Activated T-helper 1 cell treated with anti-CD3 and anti-CD28 coated beads, Interleukin-12 subunit alpha, Interleukin-12 subunit beta, Interleukin-2, Interleukin-4 antibody, amounts not matched to agents 30 ng/mL and 10 ng/mL and 1 ng/mL, durations not matched to agents 14 hours and 24 hours and 36 hours (primary cell): ENCODE measurements at regions not wholly inside any gene's neighbourhood (a gene's known extent, or its start where the extent isn't known, plus 50 kb on each side); places are given as distances from the start of the nearest gene placed in this dataset.

Experiments used
- DNase-seq: peaks from one replicate; pipeline ENCODE4 v3.0.0; 2021; ENCODE audit warnings: low spot score
- H3K27ac Mint-ChIP-seq: one replicate; pipeline ENCODE4 v1.8.0; 2021; ENCODE audit warnings: mild to moderate bottlenecking, mixed read lengths
- H3K27me3 Mint-ChIP-seq: one replicate; pipeline ENCODE4 v1.8.0; 2022; ENCODE audit warnings: mild to moderate bottlenecking, moderate library complexity, mixed read lengths; ENCODE audit not compliant: insufficient read depth
- H3K36me3 Mint-ChIP-seq: one replicate; pipeline ENCODE4 v1.8.0; 2021; ENCODE audit warnings: low read depth, mixed read lengths
- H3K4me1 Mint-ChIP-seq: one replicate; pipeline ENCODE4 v1.8.0; 2021; ENCODE audit warnings: low read depth, mixed read lengths
- H3K4me3 Mint-ChIP-seq: one replicate; pipeline ENCODE4 v1.8.0; 2021; ENCODE audit warnings: mild to moderate bottlenecking, moderate library complexity, mixed read lengths
- H3K9me3 Mint-ChIP-seq: one replicate; pipeline ENCODE4 v1.8.0; 2021; ENCODE audit warnings: mixed read lengths
- intact Hi-C: fragments of 100-400 bp; cut with micrococcal nuclease; formaldehyde crosslinking; loops from one replicate; pipeline ENCODE4 v1.15.1; 2024

- H3K9me3 Mint-ChIP-seq = peaks cover 14% of the 10 kb centered on the region
- intact Hi-C loops = no loop called here
- peaks cover 21% of the 10 kb centered on the region for H3K27me3 Mint-ChIP-seq
- no peak overlapping the region for H3K4me3 Mint-ChIP-seq
- no peak for DNase-seq
- H3K27ac Mint-ChIP-seq = no peak overlapping the region
- no peaks in the 10 kb centered on the region for H3K4me1 Mint-ChIP-seq
- H3K36me3 Mint-ChIP-seq = peaks cover 2% of the 10 kb centered on the region
These were observed 127.2 kb upstream of the FGGY start for GRCh38 chr1:59169703-59170102.

GRCh38 chr1:59170659-59171058 lies 126.2 kb upstream of the FGGY start:
- no peak overlapping the region for H3K27ac Mint-ChIP-seq
- no peak overlapping the region for H3K4me3 Mint-ChIP-seq
- intact Hi-C loops = no loop called here
- no peak for DNase-seq
- H3K36me3 Mint-ChIP-seq = peaks cover 2% of the 10 kb centered on the region
- H3K9me3 Mint-ChIP-seq = peaks cover 11% of the 10 kb centered on the region
- no peaks in the 10 kb centered on the region for H3K4me1 Mint-ChIP-seq
- H3K27me3 Mint-ChIP-seq = peaks cover 15% of the 10 kb centered on the region

GRCh38 chr1:59171788-59172187 lies 125.1 kb upstream of the FGGY start:
- no peaks in the 10 kb centered on the region for H3K4me1 Mint-ChIP-seq
- H3K9me3 Mint-ChIP-seq = peaks cover under 1% of the 10 kb centered on the region
- H3K36me3 Mint-ChIP-seq = peaks cover 2% of the 10 kb centered on the region
- no peak overlapping the region for H3K4me3 Mint-ChIP-seq
- H3K27me3 Mint-ChIP-seq = peaks cover 9% of the 10 kb centered on the region
- no peak for DNase-seq
- H3K27ac Mint-ChIP-seq = no peak overlapping the region
- intact Hi-C loops = no loop called here

- no peak overlapping the region for H3K4me3 Mint-ChIP-seq
- no peak for DNase-seq
- intact Hi-C loops = no loop called here
- H3K27me3 Mint-ChIP-seq = peaks cover 8% of the 10 kb centered on the region
- no peaks in the 10 kb centered on the region for H3K4me1 Mint-ChIP-seq
- H3K27ac Mint-ChIP-seq = no peak overlapping the region
- H3K9me3 Mint-ChIP-seq = peaks cover 5% of the 10 kb centered on the region
- peaks cover 2% of the 10 kb centered on the region for H3K36me3 Mint-ChIP-seq
These were observed 124.2 kb upstream of the FGGY start for GRCh38 chr1:59172693-59173092.

- no peak for DNase-seq
- peaks cover 2% of the 10 kb centered on the region for H3K36me3 Mint-ChIP-seq
- H3K4me3 Mint-ChIP-seq = no peak overlapping the region
- no peak overlapping the region for H3K27ac Mint-ChIP-seq
- no peaks in the 10 kb centered on the region for H3K4me1 Mint-ChIP-seq
- H3K9me3 Mint-ChIP-seq = peaks cover 5% of the 10 kb centered on the region
- H3K27me3 Mint-ChIP-seq = peaks cover 8% of the 10 kb centered on the region
- intact Hi-C loops = no loop called here
These were observed 123.2 kb upstream of the FGGY start for GRCh38 chr1:59173721-59174120.

GRCh38 chr1:59176471-59176870 lies 120.4 kb upstream of the FGGY start:
- intact Hi-C loops = no loop called here
- H3K27me3 Mint-ChIP-seq = peaks cover 2% of the 10 kb centered on the region
- no peaks in the 10 kb centered on the region for H3K4me1 Mint-ChIP-seq
- no peak for DNase-seq
- no peak overlapping the region for H3K27ac Mint-ChIP-seq
- peaks cover 5% of the 10 kb centered on the region for H3K9me3 Mint-ChIP-seq
- peaks cover 2% of the 10 kb centered on the region for H3K36me3 Mint-ChIP-seq
- no peak overlapping the region for H3K4me3 Mint-ChIP-seq

- peaks cover 2% of the 10 kb centered on the region for H3K27me3 Mint-ChIP-seq
- no peak overlapping the region for H3K4me3 Mint-ChIP-seq
- intact Hi-C loops = no loop called here
- H3K4me1 Mint-ChIP-seq = no peaks in the 10 kb centered on the region
- DNase-seq = no peak
- peaks cover 2% of the 10 kb centered on the region for H3K36me3 Mint-ChIP-seq
- no peak overlapping the region for H3K27ac Mint-ChIP-seq
- H3K9me3 Mint-ChIP-seq = peaks cover 5% of the 10 kb centered on the region
These were observed 119.1 kb upstream of the FGGY start for GRCh38 chr1:59177756-59178155.

GRCh38 chr1:59178339-59179187 lies 118.3 kb upstream of the FGGY start:
- H3K4me3 Mint-ChIP-seq = no peak overlapping the region
- peaks cover 2% of the 10 kb centered on the region for H3K36me3 Mint-ChIP-seq
- intact Hi-C loops = no loop called here
- no peak for DNase-seq
- peaks cover 5% of the 10 kb centered on the region for H3K9me3 Mint-ChIP-seq
- H3K27me3 Mint-ChIP-seq = peaks cover 2% of the 10 kb centered on the region
- no peak overlapping the region for H3K27ac Mint-ChIP-seq
- H3K4me1 Mint-ChIP-seq = no peaks in the 10 kb centered on the region

GRCh38 chr1:59179673-59180072 lies 117.2 kb upstream of the FGGY start:
- peaks cover 2% of the 10 kb centered on the region for H3K27me3 Mint-ChIP-seq
- H3K4me1 Mint-ChIP-seq = no peaks in the 10 kb centered on the region
- intact Hi-C loops = no loop called here
- H3K36me3 Mint-ChIP-seq = no peaks in the 10 kb centered on the region
- no peak overlapping the region for H3K4me3 Mint-ChIP-seq
- peaks cover 5% of the 10 kb centered on the region for H3K9me3 Mint-ChIP-seq
- DNase-seq = no peak
- H3K27ac Mint-ChIP-seq = no peak overlapping the region

- Mint-ChIP-seq H3K27ac (no peak overlapping the region), H3K36me3 (no peaks in the 10 kb centered on the region)
- intact Hi-C loops = no loop called here
These were observed 116.2 kb upstream of the FGGY start for GRCh38 chr1:59180735-59181134.

GRCh38 chr1:59183749-59184317 lies 113.1 kb upstream of the FGGY start:
- no peak overlapping the region for H3K4me3 Mint-ChIP-seq
- H3K4me1 Mint-ChIP-seq = no peaks in the 10 kb centered on the region
- intact Hi-C loops = no loop called here
- H3K27me3 Mint-ChIP-seq = no peaks in the 10 kb centered on the region
- H3K27ac Mint-ChIP-seq = no peak overlapping the region
- no peak for DNase-seq
- peaks cover 9% of the 10 kb centered on the region for H3K9me3 Mint-ChIP-seq
- no peaks in the 10 kb centered on the region for H3K36me3 Mint-ChIP-seq

More at GRCh38 chr1:59180735-59181134, 116.2 kb upstream of the FGGY start:
- peaks cover 2% of the 10 kb centered on the region for H3K27me3 Mint-ChIP-seq
- H3K9me3 Mint-ChIP-seq = peaks cover 10% of the 10 kb centered on the region
- no peak for DNase-seq
- no peak overlapping the region for H3K4me3 Mint-ChIP-seq
- no peaks in the 10 kb centered on the region for H3K4me1 Mint-ChIP-seq

- Mint-ChIP-seq H3K27me3 (no peaks in the 10 kb centered on the region), H3K9me3 (peaks cover 11% of the 10 kb centered on the region), H3K27ac (no peak overlapping the region), H3K36me3 (no peaks in the 10 kb centered on the region), H3K4me3 (no peak overlapping the region), H3K4me1 (no peaks in the 10 kb centered on the region)
- DNase-seq = no peak
- intact Hi-C loops = no loop called here
These were observed 112.5 kb upstream of the FGGY start for GRCh38 chr1:59184365-59184905.

- peaks cover 18% of the 10 kb centered on the region for H3K9me3 Mint-ChIP-seq
- intact Hi-C loops = no loop called here
- no peaks in the 10 kb centered on the region for H3K4me1 Mint-ChIP-seq
- H3K27me3 Mint-ChIP-seq = peaks cover 5% of the 10 kb centered on the region
- H3K36me3 Mint-ChIP-seq = no peaks in the 10 kb centered on the region
- H3K27ac Mint-ChIP-seq = no peak overlapping the region
- no peak overlapping the region for H3K4me3 Mint-ChIP-seq
- DNase-seq = no peak
These were observed 111.6 kb upstream of the FGGY start for GRCh38 chr1:59185163-59185860.
